Stimulated activated CD4-positive, alpha-beta T cell treated with anti-CD3 and anti-CD28 coated beads, Interleukin-2, amount 100 ng/mL, for 48 hours (primary cell): ENCODE measurements at regions not wholly inside any gene's neighbourhood (a gene's known extent, or its start where the extent isn't known, plus 50 kb on each side); places are given as distances from the start of the nearest gene placed in this dataset.

Source experiments
- DNase-seq, 2 donors: peaks; one replicate each; pipeline ENCODE4 v3.0.0-alpha.2; 2020

GRCh38 chr9:80158131-80158530 is 586.4 kb downstream of the TLE4 start:
- DNase-seq = no peak

- no peak for DNase-seq
Measured at GRCh38 chr9:80157561-80157983, 585.8 kb downstream of the TLE4 start.

DNA sequence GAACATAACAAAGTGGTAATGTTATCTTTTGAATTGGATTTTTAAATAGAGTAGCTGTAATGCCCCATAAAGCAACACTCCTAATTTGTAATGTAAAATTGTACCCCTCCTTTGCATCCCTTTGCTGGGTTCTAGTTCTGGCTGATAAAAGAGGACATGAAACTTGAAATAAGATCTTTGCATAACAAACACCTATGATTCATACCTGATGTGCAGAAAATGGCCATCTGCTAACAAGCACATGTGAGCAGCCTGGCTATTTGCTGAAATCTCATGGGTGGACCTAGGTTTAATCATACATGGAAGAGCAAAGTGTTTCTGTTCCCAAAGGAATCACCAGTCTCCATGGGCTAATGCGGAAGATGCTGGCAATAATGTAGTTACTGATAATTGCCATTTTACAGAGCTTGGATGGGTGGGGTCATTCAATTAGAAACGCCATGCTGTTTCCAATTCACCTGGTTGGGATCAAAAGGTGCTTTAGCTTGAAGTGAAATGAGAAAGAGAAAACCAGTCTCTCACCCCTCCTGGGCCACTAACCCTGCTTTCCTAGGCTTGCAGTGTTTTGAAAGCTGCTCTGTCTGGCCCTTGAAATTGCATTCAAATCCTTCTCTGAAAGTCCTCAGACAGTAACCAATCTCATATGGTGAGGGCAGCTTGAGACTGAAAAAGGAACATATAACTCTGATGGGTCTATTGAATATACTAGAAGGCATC is 585.1 kb downstream of the TLE4 start:
- DNase-seq = no peak

GRCh38 chr9:80156262-80156661 is 584.5 kb downstream of the TLE4 start:
- no peak for DNase-seq

DNA sequence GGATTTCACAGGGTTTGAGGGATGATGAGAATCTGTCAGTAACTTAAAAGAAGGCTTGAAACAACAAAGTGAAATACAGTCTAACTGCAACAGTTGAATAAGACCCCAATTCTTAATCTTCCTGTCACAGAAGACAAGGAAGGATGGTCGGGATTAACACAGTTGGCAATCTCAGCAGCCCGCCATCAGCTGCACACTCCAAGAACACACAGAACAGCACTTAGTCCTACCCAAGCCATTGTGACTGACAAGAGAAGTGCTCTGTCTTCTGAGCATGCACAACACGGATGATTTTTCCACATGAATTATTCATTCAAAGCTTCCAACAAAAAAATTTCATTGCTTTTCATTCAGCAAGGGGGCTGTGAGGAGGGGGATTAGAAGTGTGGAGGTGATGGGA is 576.1 kb downstream of the TLE4 start:
- DNase-seq = no peak

DNA sequence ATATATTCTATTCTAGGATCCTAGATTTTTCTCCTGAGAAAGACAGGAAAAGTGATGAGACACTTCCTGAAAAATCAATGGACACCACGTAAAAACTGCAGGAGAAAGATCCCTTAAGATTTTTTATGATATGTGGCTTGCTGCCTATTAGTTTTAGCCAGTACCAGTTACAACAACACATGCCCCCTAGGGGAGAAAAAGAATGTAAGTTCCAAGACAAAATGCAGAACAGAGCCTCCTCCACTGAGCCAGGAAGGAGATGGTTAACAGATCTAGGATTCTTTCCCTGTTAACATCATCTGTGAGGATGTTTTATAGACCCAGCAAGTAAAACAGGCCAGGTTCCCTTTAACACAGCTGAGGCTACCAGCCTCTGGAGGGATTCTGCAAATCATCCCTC is 574.7 kb downstream of the TLE4 start:
- no peak for DNase-seq

DNA sequence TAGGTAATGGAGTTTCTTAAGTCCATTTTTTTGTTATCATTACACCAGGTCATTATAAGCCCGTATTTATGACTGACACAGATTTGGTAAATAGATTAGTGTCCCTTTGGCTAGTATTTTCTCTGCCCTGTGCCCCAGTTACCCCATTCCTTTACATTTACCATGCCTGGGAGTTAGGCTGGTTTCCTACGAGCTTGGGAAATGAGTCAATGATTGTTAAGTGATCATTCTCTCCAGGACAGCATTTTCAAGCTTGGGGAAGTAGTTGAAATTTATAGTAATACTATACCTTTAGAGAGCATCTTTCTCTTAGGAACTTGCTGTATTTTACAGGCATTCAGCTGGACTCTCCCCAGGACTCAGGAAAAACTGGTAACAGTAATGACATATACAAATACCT is 573.1 kb downstream of the TLE4 start:
- DNase-seq = no peak

GRCh38 chr9:80144406-80144805 is 572.6 kb downstream of the TLE4 start:
- no peak for DNase-seq

DNA sequence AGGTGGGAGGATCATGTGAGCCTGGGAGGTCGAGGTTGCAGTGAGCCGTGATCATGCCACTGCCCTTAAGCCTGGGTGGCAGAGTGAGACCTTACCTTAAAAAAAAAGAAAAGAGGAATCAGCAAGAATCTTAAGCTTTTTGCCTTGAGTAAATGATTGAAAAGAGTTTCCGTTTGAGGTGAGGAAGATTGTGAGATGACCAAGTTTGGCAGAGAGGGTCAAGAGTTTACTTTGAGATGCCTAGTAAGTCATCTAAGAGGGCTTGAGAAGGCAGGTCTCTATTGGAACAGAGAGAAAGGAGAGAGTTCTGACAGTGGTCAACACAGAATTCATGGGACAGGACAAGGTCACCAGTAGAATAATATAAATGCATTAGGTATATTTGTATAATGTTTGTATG is 572.1 kb downstream of the TLE4 start:
- DNase-seq = no peak

DNA sequence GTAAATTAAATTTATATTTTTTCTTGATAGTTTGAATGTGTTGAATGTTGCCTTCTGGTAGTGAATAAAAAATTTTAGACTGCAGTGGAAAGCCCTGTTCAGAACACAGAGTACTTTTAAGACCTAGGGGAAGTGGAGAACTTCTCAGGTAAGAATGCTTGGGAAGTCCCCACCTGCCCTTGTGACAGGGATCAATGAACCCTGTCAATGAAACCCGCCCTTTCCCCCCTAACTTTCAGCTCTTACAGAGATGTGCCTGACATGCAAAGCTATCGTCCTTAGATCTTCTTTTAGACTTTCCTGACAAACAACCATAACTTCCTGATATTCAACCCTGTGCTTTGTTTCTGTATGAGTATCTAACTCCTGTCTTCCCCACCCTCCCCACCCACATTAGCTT is 562.7 kb downstream of the TLE4 start:
- DNase-seq = no peak

DNA sequence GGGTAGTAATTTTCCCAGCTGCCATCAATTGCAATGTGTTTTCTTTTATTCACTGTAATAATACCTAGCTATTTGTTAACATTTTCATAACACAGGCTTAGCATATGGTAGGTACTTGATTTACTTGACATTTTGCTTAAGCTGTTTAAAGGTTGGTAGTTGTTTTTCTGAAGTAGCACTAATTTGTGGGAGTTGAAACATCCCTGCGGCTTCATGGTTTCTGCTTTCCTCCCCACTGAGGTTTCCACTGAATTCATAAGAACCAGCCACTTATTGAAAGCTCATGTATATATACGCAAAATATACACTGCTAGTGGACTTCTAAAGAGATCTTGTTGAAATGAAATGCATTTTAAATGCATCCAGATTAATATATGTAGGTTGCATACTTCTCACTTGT is 559.9 kb downstream of the TLE4 start:
- no peak for DNase-seq

DNA sequence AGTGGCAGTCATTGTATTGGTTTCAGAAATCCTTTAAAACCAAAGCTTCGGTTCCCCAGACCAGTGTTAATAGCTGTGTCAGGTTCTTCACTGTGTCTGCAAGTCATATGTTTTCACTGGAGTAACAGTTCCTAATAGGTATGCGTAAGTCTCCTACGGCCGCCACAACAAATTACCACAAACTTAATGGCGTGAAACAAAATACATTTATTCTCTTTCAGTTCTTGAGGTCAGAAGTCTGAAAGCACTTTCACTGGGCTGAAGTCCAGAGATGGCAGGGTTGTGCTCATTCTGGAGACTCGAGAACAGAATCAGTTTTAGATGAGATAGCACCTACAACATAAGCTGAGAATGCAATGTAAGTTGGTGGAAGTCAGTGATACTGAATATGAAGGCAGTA is 556.2 kb downstream of the TLE4 start:
- no peak for DNase-seq

- DNase-seq = no peak
Measured at GRCh38 chr9:80125731-80126264, 554.0 kb downstream of the TLE4 start.

- DNase-seq = no peak
Measured at GRCh38 chr9:80117031-80117430, 545.3 kb downstream of the TLE4 start.

- DNase-seq = no peak
Measured at GRCh38 chr9:80114241-80114640, 542.5 kb downstream of the TLE4 start.

GRCh38 chr9:80107931-80108660 is 536.3 kb downstream of the TLE4 start:
- DNase-seq = no peak

DNA sequence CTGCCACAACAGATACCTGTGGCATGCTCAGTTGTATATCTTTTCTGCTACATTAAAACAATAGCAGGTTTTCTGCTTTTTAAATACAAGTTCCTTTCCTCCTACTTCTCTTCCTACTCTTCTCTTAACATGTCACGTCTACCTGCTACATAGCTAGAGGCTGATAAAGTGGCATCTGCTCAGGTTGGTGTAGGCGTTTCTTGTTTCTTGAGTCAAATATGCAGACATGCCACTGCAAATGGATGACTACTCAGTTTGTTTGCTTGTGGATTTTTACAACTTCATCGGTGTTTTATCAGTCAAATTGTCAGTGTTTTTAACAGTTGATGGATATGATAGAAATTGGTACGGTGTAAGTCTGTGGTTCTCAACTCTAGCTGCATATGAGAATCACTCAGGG is 525.7 kb downstream of the TLE4 start:
- DNase-seq = no peak

- no peak for DNase-seq
Measured at GRCh38 chr9:80094176-80094771, 522.5 kb downstream of the TLE4 start.

DNA sequence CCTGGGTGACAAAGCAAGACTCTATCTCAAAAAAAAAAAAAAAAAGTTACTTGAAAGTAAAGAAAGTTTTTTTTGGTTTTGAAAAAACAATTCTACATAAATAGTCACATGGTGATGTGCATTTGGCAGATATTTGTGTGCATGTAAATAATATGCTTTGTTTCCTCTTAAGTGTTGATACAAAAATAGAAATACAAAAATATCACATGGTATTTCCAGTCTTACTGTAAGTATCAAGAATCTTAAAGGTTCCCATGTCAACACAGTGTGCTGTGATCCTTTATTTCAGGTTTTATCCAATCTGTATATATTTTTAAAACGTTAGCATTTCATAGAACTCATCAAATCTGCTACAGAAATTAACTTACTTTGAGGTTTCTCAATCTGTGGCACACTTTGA is 521.9 kb downstream of the TLE4 start:
- no peak for DNase-seq

DNA sequence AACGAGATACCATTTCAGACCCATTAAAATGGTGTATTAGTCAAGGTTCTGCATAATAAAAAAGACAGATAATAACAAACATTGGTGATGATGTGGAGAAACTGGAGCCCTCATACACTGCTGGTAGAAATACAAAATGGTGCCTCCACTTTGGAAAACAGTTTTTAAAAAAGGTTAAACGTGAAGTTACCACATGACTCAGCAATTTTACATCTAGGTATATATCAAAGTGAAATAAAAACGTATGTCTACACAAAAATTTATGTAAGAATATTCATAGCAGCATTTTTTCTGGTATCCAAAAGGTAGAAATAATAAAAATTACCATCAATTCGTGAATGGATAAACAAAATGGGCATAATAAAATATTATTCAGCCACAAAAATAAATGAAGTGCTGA is 519.8 kb downstream of the TLE4 start:
- no peak for DNase-seq

DNA sequence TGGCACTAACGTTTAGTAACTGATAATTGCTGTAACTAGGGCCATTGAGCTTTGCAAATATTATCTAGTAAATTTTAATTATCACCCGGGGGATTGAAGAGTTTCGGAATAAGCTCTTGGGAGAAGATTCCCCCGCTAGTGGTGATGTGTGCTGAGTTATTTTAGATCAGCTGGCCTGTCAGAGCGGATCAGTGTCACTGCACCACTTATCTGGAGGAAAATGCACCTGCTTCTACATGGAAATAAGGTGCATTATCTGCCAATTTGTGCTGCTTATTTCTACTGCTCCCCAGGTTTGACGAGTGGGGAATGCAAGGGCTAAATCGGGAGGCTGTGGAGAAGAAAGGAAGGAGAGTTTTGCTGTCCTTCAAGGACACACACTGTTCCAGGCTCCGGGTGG is 518.6 kb downstream of the TLE4 start:
- DNase-seq = no peak

GRCh38 chr9:80086822-80087345 is 515.1 kb downstream of the TLE4 start:
- no peak for DNase-seq

DNA sequence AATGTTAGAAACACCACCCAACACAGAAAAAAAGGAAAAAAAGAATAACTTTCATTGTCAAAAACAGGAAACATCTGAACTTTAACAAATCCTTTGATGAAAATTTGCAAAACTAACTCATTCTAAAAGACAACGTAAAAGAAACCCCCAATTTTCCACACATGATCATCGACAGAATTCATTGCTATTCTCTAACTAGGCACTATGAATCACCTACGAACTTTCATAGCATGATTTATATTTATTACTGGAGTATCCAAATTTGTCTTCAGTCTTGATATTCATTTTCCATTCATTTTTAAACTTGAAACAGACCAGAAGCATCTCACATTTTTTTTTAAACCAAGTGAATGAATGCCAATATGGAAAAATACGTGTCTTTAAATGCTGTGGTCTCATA is 514.6 kb downstream of the TLE4 start:
- DNase-seq = no peak

- no peak for DNase-seq
Measured at GRCh38 chr9:80085668-80086067, 513.9 kb downstream of the TLE4 start.
